Body of pancreas (tissue), 4 donors: ENCODE measurements at regions not wholly inside any gene's neighbourhood (a gene's known extent, or its start where the extent isn't known, plus 50 kb on each side); places are given as distances from the start of the nearest gene placed in this dataset.
A peak's percentile ranks its signal among the peaks of the same experiment; 100 is the strongest.

ENCODE experiments used
- ATAC-seq: fragments of 150-250 bp; one replicate; pipeline ENCODE4 v1.9.1; 2016
- DNase-seq, 4 donors: peaks; one replicate each; pipeline ENCODE4 v3.0.0-alpha.2; 2019
- H3K27ac ChIP-seq, 4 donors: fragments of 200-600 bp; sonication (generic); 1 replicate in 3 of 4; 2 replicates in 1 of 4; pipeline versions ENCODE4 v1.5.1 to v1.6.1; 2016 to 2019; ENCODE audit warnings: mild to moderate bottlenecking in 1 of 4, mixed read lengths in 1 of 4, moderate library complexity in 1 of 4
- H3K27me3 ChIP-seq, 2 donors: fragments of 200-600 bp; sonication (generic); one replicate each; pipeline ENCODE4 v1.6.0; 2016; ENCODE audit warnings: mild to moderate bottlenecking in 1 of 2
- H3K36me3 ChIP-seq, 2 donors: fragments of 200-600 bp; sonication (generic); replicated peaks in 1 of 2; 2 replicates each; pipeline ENCODE4 v1.5.1; 2016; ENCODE audit warnings: low read depth in 2 of 2; ENCODE audit not compliant: insufficient read depth in 1 of 2
- H3K4me1 ChIP-seq: fragments of 200-600 bp; sonication (generic); one replicate; pipeline ENCODE4 v1.6.0; 2016
- H3K4me3 ChIP-seq, 2 donors: fragments of 200-600 bp; sonication (generic); 1 replicate in 1 of 2; 2 replicates in 1 of 2; pipeline ENCODE4 v1.5.1; 2016 to 2019
- H3K9me3 ChIP-seq, 3 donors: fragments of 200-600 bp; sonication (generic); 1 replicate in 2 of 3; 2 replicates in 1 of 3; pipeline ENCODE4 v1.5.1; 2016
- CTCF ChIP-seq, 7 experiments: fragments of 450-650 bp in 4 of 7; fragments of 200-600 bp in 3 of 7; sonication (generic) in 3 of 7; IDR thresholded peaks; one replicate each; pipeline ENCODE4 v1.5.1; 2016 to 2019; ENCODE audit warnings: antibody characterized with exemption in 7 of 7
- POLR2A ChIP-seq, 3 donors: fragments of 450-650 bp; IDR thresholded peaks; one replicate each; pipeline ENCODE4 v1.6.1; 2016; ENCODE audit warnings: antibody characterized with exemption in 3 of 3, mild to moderate bottlenecking in 2 of 3
- WGBS, 2 donors: methylation state at CpG; one replicate each; pipeline ENCODE4 v1.1.5; 2017; 5-methylcytosine and 5-hydroxymethylcytosine counted together
- intact Hi-C: fragments of 100-400 bp; cut with DNase I; formaldehyde crosslinking; loops from one replicate; pipeline ENCODE4 v1.15.1; 2023

GRCh38 chr3:160134964-160135363 is 90.3 kb upstream of the C3orf80 start:
- Histone ChIP-seq H3K4me1 (no peaks in the 10 kb centered on the region), H3K27ac (no peak overlapping the region), H3K4me3 (no peak overlapping the region), H3K27me3 (no peaks in the 10 kb centered on the region), H3K36me3 (no peaks in the 10 kb centered on the region), H3K9me3 (no peaks in the 10 kb centered on the region)
- ATAC-seq (no peak), DNase-seq (peak in 1 of 4 donors; percentile 45)
- TF ChIP-seq POLR2A (IDR thresholded peaks at IDR 0.05) (no peak), CTCF (IDR thresholded peaks at IDR 0.05) (no peak)
- 62 to 71% methylated on average over 2 of the region's 2 CpGs for WGBS, 2 donors
- intact Hi-C loops = no loop called here

GRCh38 chr3:160135851-160136250 is 89.4 kb upstream of the C3orf80 start:
- Histone ChIP-seq H3K9me3 (no peaks in the 10 kb centered on the region), H3K27ac (no peak overlapping the region), H3K4me3 (no peak overlapping the region), H3K36me3 (no peaks in the 10 kb centered on the region), H3K27me3 (no peaks in the 10 kb centered on the region), H3K4me1 (no peaks in the 10 kb centered on the region)
- TF ChIP-seq POLR2A (IDR thresholded peaks at IDR 0.05) (no peak), CTCF (IDR thresholded peaks at IDR 0.05) (no peak)
- 40 to 49% methylated on average over 2 of the region's 2 CpGs for WGBS, 2 donors
- DNase-seq = no peak
- ATAC-seq = no peak
- intact Hi-C loops = no loop called here

GRCh38 chr3:160136421-160136820 is 88.8 kb upstream of the C3orf80 start:
- 84 to 91% methylated on average over 4 of the region's 4 CpGs for WGBS, 2 donors
- no peaks in the 10 kb centered on the region for H3K27me3 ChIP-seq

GRCh38 chr3:160139291-160139690 is 85.9 kb upstream of the C3orf80 start:
- intact Hi-C loops = no loop called here
- 87 to 94% methylated on average over 3 of the region's 3 CpGs for WGBS, 2 donors
- H3K9me3 ChIP-seq = no peaks in the 10 kb centered on the region
- no peak overlapping the region for H3K4me3 ChIP-seq
- DNase-seq = no peak
- H3K27ac ChIP-seq = no peak overlapping the region
- no peak for ATAC-seq
- TF ChIP-seq CTCF (IDR thresholded peaks at IDR 0.05) (no peak), POLR2A (IDR thresholded peaks at IDR 0.05) (no peak)
- no peaks in the 10 kb centered on the region for H3K4me1 ChIP-seq
- H3K36me3 ChIP-seq = no peaks in the 10 kb centered on the region
- H3K27me3 ChIP-seq = no peaks in the 10 kb centered on the region

More at GRCh38 chr3:160136421-160136820, 88.8 kb upstream of the C3orf80 start:
- H3K9me3 ChIP-seq = no peaks in the 10 kb centered on the region
- no peaks in the 10 kb centered on the region for H3K36me3 ChIP-seq
- TF ChIP-seq POLR2A (IDR thresholded peaks at IDR 0.05) (no peak), CTCF (IDR thresholded peaks at IDR 0.05) (no peak)
- DNase-seq = no peak
- no peak overlapping the region for H3K27ac ChIP-seq
- no peaks in the 10 kb centered on the region for H3K4me1 ChIP-seq
- ATAC-seq = no peak
- no peak overlapping the region for H3K4me3 ChIP-seq
- intact Hi-C loops = no loop called here

- no peak for TF ChIP-seq CTCF (IDR thresholded peaks at IDR 0.05)
- TF ChIP-seq POLR2A (IDR thresholded peaks at IDR 0.05) = no peak
- no peak overlapping the region for H3K27ac ChIP-seq
- no peak overlapping the region for H3K4me3 ChIP-seq
- H3K27me3 ChIP-seq = no peaks in the 10 kb centered on the region
- DNase-seq = no peak
- 86 to 94% methylated on average over 2 of the region's 2 CpGs for WGBS, 2 donors
- no peak for ATAC-seq
- intact Hi-C loops = no loop called here
- H3K36me3 ChIP-seq = no peaks in the 10 kb centered on the region
- H3K9me3 ChIP-seq = no peaks in the 10 kb centered on the region
- H3K4me1 ChIP-seq = no peaks in the 10 kb centered on the region
These were observed 84.5 kb upstream of the C3orf80 start for GRCh38 chr3:160140756-160141155.
